Non-pigmented ciliary epithelial cell (primary cell): ENCODE measurements at regions not wholly inside any gene's neighbourhood (a gene's known extent, or its start where the extent isn't known, plus 50 kb on each side); places are given as distances from the start of the nearest gene placed in this dataset.
"Not testable (repeated sequence)": the region's sequence is repeated elsewhere in the genome, so short reads cannot be mapped to it uniquely, and the experiment has no call there.

Experiments used
- DNase-seq: peaks from one replicate; pipeline ENCODE4 v3.0.0-alpha.2; 2010; ENCODE audit warnings: low read depth

GRCh38 chr9:22992780-22993179 lies 546.2 kb downstream of the DMRTA1 start:
- no peak for DNase-seq

DNA sequence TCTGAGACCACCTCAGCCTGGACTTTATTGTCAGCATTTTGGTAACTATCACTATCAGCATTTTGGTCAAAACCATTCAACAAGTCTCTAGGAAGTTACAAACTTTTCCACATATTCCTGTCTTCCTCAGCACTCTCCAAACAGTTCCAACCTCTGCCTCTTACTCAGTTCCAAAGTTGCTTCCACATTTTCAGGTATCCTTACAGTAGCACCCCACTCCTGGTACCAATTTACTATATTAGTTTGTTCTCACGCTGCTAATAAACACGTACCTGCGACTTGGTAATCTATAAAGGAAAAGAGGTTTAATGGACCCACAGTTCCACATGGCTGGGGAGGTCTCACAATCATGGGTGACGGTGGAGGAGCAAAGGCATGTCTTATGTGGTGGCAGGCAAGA lies 551.3 kb downstream of the DMRTA1 start:
- DNase-seq, result no peak

DNA sequence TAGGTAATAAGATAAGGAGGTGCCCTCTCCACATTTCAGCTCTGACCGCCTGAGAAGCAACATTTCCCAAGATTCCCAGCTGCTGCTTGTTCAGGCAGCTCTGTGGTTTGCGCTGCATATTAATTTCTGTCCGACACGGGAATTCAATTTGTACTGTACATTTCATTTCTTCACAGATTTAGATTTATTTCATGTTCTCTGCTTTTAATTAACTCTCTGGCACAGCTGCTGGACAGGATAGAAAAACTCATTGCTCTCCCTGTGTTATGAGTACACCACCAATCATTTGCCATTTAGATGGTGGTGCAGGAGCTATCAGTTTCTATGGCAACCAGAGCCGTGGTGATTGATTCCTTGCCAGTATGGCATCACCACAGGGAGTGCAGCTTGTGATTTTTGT lies 558.5 kb downstream of the DMRTA1 start:
- no peak for DNase-seq

GRCh38 chr9:23006127-23006526 lies 559.5 kb downstream of the DMRTA1 start:
- no peak for DNase-seq

- no peak for DNase-seq
Observed at GRCh38 chr9:23011669-23012068, 565.0 kb downstream of the DMRTA1 start.

GRCh38 chr9:23015557-23015956 lies 568.9 kb downstream of the DMRTA1 start:
- DNase-seq, result no peak

DNA sequence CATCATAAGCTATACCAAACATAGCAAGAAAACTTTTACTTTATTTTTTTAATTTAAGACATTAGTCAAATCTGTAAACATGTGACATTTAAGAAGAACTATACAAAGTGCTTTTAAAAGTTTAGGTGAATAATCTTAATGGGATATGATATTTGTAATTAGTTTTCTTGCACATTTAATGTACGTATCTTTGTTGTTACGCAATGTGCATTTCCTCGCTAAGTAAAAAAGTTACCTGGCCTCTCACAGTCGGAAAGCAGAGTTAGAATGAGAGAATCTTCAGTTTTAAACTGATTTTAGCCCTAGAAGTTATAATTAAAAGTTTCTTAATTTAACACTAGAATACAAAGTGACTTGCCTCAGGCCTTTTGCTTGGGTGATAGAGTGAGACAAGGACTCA lies 589.8 kb downstream of the DMRTA1 start:
- DNase-seq, result no peak

DNA sequence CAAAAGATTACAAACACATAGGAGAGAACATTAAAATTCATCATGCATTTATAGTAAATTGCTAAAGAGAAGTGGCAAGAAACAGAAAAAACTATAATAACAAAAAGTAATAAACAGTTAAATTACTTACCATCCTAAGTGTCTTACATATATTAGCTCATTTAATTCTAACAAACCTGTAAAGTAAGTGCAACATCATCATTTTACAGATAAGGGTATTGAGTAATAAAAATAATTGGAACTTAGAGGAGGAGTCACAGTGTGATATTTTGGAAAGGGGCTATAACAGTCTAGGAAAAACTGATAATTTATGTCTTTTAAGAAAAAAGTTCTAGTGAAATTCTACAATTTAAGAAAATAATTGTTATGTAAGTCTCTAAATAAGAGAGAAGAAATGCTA lies 592.8 kb downstream of the DMRTA1 start:
- DNase-seq, result no peak

- DNase-seq, result no peak
Observed at GRCh38 chr9:23041466-23041865, 594.8 kb downstream of the DMRTA1 start.

GRCh38 chr9:23044549-23044948 lies 597.9 kb downstream of the DMRTA1 start:
- no peak for DNase-seq

DNA sequence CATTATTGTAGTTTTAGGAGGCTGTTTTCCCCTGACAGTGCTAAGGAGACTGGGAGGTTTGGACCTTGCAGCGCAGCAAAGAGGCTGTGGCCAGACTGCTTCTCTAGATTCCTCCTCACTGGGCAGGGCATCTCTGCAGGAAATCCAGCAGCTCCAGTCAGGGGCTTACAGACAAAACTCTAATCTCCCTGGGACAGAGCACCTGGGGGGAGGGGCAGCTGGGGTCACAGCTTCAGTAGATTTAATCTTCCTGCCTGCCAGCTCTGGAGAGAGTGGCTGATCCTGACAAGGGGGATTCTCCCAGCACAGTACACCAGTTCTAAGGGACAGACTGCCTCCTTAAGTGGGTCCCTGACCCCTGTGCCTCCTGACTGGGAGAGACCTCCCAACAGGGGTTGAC lies 599.4 kb downstream of the DMRTA1 start:
- DNase-seq, result not testable (repeated sequence)

GRCh38 chr9:23050548-23050947 lies 603.9 kb downstream of the DMRTA1 start:
- no peak for DNase-seq

DNA sequence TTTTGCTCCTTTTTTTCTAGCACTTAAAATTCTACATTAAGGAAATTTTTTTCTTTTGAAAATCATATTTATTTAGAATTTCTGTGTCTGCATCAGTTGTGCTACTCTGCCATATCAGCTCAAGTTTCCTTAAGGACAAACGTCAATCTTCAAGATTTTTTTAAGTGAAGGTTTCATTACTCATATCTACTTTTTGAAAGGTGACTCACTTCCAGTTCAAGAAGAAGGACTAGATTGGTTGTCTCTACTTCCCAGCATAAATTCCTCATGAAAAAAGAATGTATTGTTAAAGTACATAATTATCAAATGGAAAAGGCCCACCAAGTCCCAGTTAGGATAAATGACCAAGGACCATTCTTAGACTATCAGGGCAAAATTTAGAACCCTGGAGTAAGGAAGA lies 626.5 kb downstream of the DMRTA1 start:
- no peak for DNase-seq

DNA sequence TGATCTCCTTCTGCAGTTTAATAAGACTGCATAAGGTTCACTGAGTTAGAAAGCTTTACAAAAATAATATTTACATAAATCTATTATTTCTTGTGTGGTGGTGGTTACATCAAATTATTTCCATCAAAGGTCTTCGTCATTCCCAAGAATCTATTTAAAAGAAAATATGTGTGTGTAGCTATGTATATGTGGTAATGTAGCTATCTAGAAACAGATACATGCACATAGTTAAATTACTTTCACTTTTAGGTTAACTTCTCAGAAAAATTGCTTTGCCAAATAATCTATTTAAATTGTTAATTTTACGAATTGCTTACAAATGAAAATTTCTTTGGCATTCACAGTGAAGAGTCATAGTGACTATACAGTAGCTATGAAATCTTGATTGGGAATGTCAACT lies 633.2 kb downstream of the DMRTA1 start:
- DNase-seq, result no peak

DNA sequence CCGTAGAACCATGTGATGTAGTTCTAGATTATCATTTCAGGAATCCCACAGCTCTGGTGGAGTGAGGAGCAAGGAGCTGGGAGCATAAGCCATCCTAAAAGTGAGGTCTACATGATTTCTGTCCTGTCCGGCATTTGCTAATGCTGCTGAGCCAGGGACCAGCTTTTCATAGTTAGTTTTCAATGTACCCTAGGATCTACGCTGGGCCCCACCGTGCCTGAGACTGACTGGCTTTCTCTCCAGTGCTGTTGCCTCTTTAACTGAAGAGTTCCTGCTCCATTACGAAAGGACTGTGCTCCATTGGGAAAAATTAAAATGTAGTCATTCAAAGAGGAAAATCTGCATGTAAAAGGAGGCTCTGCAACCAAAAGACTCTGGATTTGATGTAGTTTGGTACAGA lies 634.8 kb downstream of the DMRTA1 start:
- no peak for DNase-seq

DNA sequence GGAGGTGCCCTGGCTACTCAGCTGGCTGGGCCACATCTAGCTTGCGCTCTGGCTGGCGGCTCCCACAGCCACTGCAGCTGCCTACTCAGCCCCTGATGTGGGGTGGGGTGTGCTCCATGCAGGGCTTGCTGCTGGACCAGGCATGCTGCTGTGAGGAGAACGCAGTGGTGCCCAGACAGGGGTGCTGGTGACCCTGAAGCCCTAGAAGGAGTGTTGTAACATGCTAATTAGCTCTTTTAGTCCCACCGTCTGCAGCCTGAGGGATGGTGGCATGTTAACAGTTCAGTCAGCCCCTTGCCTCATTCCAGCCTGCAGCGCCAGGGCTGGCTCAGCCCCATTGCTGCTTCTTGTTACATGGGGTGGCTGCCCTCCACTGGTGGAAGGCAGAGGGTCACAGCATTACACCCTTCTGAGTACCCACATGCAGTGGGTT lies 642.3 kb downstream of the DMRTA1 start:
- no peak for DNase-seq

- peak; percentile 82 for DNase-seq
Observed at GRCh38 chr9:23117616-23118015, 671.0 kb downstream of the DMRTA1 start.

GRCh38 chr9:23120630-23121029 lies 674.0 kb downstream of the DMRTA1 start:
- DNase-seq, result no peak

GRCh38 chr9:23123048-23123632 lies 676.5 kb downstream of the DMRTA1 start:
- DNase-seq, result peak; percentile 14

GRCh38 chr9:23145467-23145866 lies 680.6 kb downstream of the ELAVL2 start:
- DNase-seq, result no peak

GRCh38 chr9:23153058-23153457 lies 673.0 kb downstream of the ELAVL2 start:
- DNase-seq, result no peak

GRCh38 chr9:23160491-23160890 lies 665.5 kb downstream of the ELAVL2 start:
- no peak for DNase-seq

DNA sequence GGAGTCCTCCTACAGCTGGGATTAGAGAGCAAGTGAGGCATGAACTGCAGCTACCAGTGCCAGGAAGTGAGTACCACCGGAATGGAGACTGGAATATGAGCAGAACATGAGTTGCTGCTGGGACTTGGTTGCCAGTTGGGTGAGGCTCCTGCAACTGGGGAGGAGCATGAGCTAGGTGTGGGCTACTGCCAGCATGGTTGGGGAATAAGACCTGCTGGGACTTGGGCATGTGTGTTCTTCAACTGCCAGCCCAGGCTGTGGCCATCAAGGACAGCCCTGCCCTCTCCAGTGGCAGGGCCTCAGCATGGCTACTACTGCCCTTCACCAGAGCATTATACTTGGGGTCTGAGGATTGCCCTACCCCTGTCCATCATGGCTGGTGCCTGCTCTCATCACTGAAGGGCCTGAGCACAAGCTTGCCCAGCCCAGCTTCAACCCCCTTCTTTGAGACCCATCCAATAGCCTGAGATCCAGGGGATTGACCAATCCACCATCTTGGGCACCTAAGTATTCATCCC lies 665.0 kb downstream of the ELAVL2 start:
- no peak for DNase-seq

- no peak for DNase-seq
Observed at GRCh38 chr9:23162789-23163188, 663.3 kb downstream of the ELAVL2 start.

- DNase-seq, result no peak
Observed at GRCh38 chr9:23171479-23171878, 654.6 kb downstream of the ELAVL2 start.
